ENCODE measurements at regions not wholly inside any gene's neighbourhood (a gene's known extent, or its start where the extent isn't known, plus 50 kb on each side); places are given as distances from the start of the nearest gene placed in this dataset.

- CTCF ChIA-PET = interaction anchor here (1.2 kb wide), 1 partner anchor 35 kb away, joined by 3 read pairs; no protein-coding TSS in a partner anchor
- Mint-ChIP-seq H3K9me3 (ENCODE audit: insufficient read depth) (no peaks in the 10 kb centered on the region), H3K4me1 (no peaks in the 10 kb centered on the region), H3K4me3 (no peak overlapping the region), H3K27me3 (peaks cover 27% of the 10 kb centered on the region), H3K27ac (no peak overlapping the region)
- H3K27ac ChIP-seq (ENCODE audit: low read length in 2 of 2) = no peak overlapping the region
- H3K4me2 ChIP-seq (replicated peaks; ENCODE audit: low read depth, low read length, poor library complexity, severe bottlenecking) = no peak overlapping the region
- WGBS (ENCODE audit: insufficient coverage) = 96% methylated on average over 3 of the region's 3 CpGs
- DNase-seq (no peak), ATAC-seq (ENCODE audit: low read depth) (no peak)
- POLR2A ChIA-PET = no interaction called here
- TF ChIP-seq EZH2 (IDR thresholded peaks at IDR 0.05; ENCODE audit: borderline replicate concordance, insufficient read depth, low read depth, low read length, poor library complexity, severe bottlenecking) = no peak
- TF ChIP-seq CTCF (IDR thresholded peaks at IDR 0.05) = no peak
- H4K20me1 ChIP-seq (ENCODE audit: control insufficient read depth, insufficient read depth, low read length, poor library complexity, severe bottlenecking) = no peaks in the 10 kb centered on the region
- no peak overlapping the region for H3K9ac ChIP-seq (ENCODE audit: low read length)
- no peaks in the 10 kb centered on the region for H3K36me3 ChIP-seq (replicated peaks in 1 of 2; ENCODE audit: control extremely low read depth in 1 of 2, control insufficient read depth in 1 of 2, extremely low read depth in 1 of 2, insufficient read depth in 2 of 2, low read length in 1 of 2)
- peaks cover 0 to 3% (median 3%) of the 10 kb centered on the region in 3 donors for H3K9me3 ChIP-seq (ENCODE audit: control extremely low read depth in 1 of 3, control insufficient read depth in 2 of 3, insufficient read depth in 1 of 3, low read length in 2 of 3)
- no peak overlapping the region for H3K4me3 ChIP-seq (ENCODE audit: control extremely low read depth in 1 of 5, extremely low read depth in 1 of 5, insufficient read depth in 1 of 5, low read depth in 2 of 5, low read length in 4 of 5)
- H3K79me2 ChIP-seq (ENCODE audit: control insufficient read depth, insufficient read depth, low read length) = no peaks in the 10 kb centered on the region
- no peaks in the 10 kb centered on the region for H3K4me1 ChIP-seq (ENCODE audit: control insufficient read depth in 2 of 2, insufficient read depth in 2 of 2, low read length in 2 of 2)
- H3K27me3 ChIP-seq (replicated peaks in 1 of 4; ENCODE audit: control extremely low read depth in 1 of 4, control insufficient read depth in 3 of 4, insufficient read depth in 4 of 4, low read length in 3 of 4) = peaks cover 0 to under 1% (median 0%) of the 10 kb centered on the region in 4 experiments
- intact Hi-C loops (cut with micrococcal nuclease) = no loop called here
- H2AFZ ChIP-seq (ENCODE audit: insufficient read depth, low read depth, low read length, poor library complexity, severe bottlenecking) = no peak overlapping the region
Measured at GRCh38 chr7:106354822-106355221, 70.0 kb upstream of the NAMPT start.

- TF ChIP-seq CTCF (IDR thresholded peaks at IDR 0.05) (no peak), EZH2 (IDR thresholded peaks at IDR 0.05; ENCODE audit: borderline replicate concordance, insufficient read depth, low read depth, low read length, poor library complexity, severe bottlenecking) (no peak)
- POLR2A ChIA-PET = no interaction called here
- no peaks in the 10 kb centered on the region for H3K4me1 Mint-ChIP-seq
- no peak for ATAC-seq (ENCODE audit: low read depth)
- peaks cover 24% of the 10 kb centered on the region for H3K27me3 Mint-ChIP-seq
- Histone ChIP-seq H3K9ac (ENCODE audit: low read length) (no peak overlapping the region), H3K4me1 (ENCODE audit: control insufficient read depth in 2 of 2, insufficient read depth in 2 of 2, low read length in 2 of 2) (no peaks in the 10 kb centered on the region), H3K79me2 (ENCODE audit: control insufficient read depth, insufficient read depth, low read length) (no peaks in the 10 kb centered on the region), H3K36me3 (replicated peaks in 1 of 2; ENCODE audit: control extremely low read depth in 1 of 2, control insufficient read depth in 1 of 2, extremely low read depth in 1 of 2, insufficient read depth in 2 of 2, low read length in 1 of 2) (no peaks in the 10 kb centered on the region), H3K4me2 (replicated peaks; ENCODE audit: low read depth, low read length, poor library complexity, severe bottlenecking) (no peak overlapping the region), H3K4me3 (ENCODE audit: control extremely low read depth in 1 of 5, extremely low read depth in 1 of 5, insufficient read depth in 1 of 5, low read depth in 2 of 5, low read length in 4 of 5) (no peak overlapping the region), H4K20me1 (ENCODE audit: control insufficient read depth, insufficient read depth, low read length, poor library complexity, severe bottlenecking) (no peaks in the 10 kb centered on the region), H3K27me3 (replicated peaks in 1 of 4; ENCODE audit: control extremely low read depth in 1 of 4, control insufficient read depth in 3 of 4, insufficient read depth in 4 of 4, low read length in 3 of 4) (peaks cover 0 to 4% (median 0%) of the 10 kb centered on the region in 4 experiments), H2AFZ (ENCODE audit: insufficient read depth, low read depth, low read length, poor library complexity, severe bottlenecking) (no peak overlapping the region), H3K27ac (ENCODE audit: low read length in 2 of 2) (no peak overlapping the region), H3K9me3 (ENCODE audit: control extremely low read depth in 1 of 3, control insufficient read depth in 2 of 3, insufficient read depth in 1 of 3, low read length in 2 of 3) (peaks cover 3 to 4% (median 3%) of the 10 kb centered on the region in 3 donors)
- CTCF ChIA-PET = no interaction called here
- no CpG with 5 or more reads among the region's 1 CpG for WGBS (ENCODE audit: insufficient coverage)
- intact Hi-C loops (cut with micrococcal nuclease) = no loop called here
- H3K9me3 Mint-ChIP-seq (ENCODE audit: insufficient read depth) = peaks cover 3% of the 10 kb centered on the region
- no peak overlapping the region for H3K27ac Mint-ChIP-seq
- DNase-seq = no peak
- no peak overlapping the region for H3K4me3 Mint-ChIP-seq
Measured at GRCh38 chr7:106353944-106354343, 69.2 kb upstream of the NAMPT start.
